Cardiac fibroblast (primary cell): ENCODE measurements at regions not wholly inside any gene's neighbourhood (a gene's known extent, or its start where the extent isn't known, plus 50 kb on each side); places are given as distances from the start of the nearest gene placed in this dataset.
A peak's percentile ranks its signal among the peaks of the same experiment; 100 is the strongest.
"Not testable (repeated sequence)": the region's sequence is repeated elsewhere in the genome, so short reads cannot be mapped to it uniquely, and the experiment has no call there.

Experiments used
- DNase-seq, 2 donors: peaks; one replicate each; pipeline versions ENCODE4 v3.0.0 to v3.0.0-alpha.2; 2010; ENCODE audit warnings: low read depth in 2 of 2
- H3K4me3 ChIP-seq, 2 donors: replicated peaks in 1 of 2; 1 replicate in 1 of 2; 2 replicates in 1 of 2; pipeline ENCODE4 v1.5.1; 2011; ENCODE audit warnings: low read depth in 2 of 2, low read length in 2 of 2, mild to moderate bottlenecking in 2 of 2, moderate library complexity in 1 of 2
- TF ChIP-seq, protein P1 (sequence below): IDR thresholded peaks from one replicate; pipeline ENCODE4 v1.5.1; 2011; ENCODE audit warnings: low read depth, mild to moderate bottlenecking, low read length, inconsistent platforms

DNA sequence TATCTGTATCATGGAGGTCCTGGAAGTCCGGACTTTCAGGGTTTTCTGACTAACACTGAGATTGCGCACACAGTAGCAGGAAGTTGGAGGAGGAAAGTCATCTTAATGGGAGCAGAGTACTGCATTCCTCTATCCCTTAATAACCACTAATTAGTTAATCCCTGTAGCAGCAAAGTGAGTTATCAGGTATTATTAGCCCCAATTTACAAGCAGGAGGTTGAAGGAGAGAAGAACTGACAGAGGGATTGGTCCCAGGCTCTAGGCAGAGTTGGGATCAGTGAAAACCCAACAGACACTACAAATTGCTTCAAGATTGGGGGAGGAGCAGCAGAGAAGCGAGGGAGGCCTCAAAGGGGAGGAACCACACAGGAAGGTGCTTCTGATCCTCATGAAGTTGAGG, 74.5 kb upstream of the XPA start:
- DNase-seq: no peak
- TF ChIP-seq, protein P1, sequence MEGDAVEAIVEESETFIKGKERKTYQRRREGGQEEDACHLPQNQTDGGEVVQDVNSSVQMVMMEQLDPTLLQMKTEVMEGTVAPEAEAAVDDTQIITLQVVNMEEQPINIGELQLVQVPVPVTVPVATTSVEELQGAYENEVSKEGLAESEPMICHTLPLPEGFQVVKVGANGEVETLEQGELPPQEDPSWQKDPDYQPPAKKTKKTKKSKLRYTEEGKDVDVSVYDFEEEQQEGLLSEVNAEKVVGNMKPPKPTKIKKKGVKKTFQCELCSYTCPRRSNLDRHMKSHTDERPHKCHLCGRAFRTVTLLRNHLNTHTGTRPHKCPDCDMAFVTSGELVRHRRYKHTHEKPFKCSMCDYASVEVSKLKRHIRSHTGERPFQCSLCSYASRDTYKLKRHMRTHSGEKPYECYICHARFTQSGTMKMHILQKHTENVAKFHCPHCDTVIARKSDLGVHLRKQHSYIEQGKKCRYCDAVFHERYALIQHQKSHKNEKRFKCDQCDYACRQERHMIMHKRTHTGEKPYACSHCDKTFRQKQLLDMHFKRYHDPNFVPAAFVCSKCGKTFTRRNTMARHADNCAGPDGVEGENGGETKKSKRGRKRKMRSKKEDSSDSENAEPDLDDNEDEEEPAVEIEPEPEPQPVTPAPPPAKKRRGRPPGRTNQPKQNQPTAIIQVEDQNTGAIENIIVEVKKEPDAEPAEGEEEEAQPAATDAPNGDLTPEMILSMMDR: no peak
- H3K4me3 ChIP-seq: no peak overlapping the region

DNA sequence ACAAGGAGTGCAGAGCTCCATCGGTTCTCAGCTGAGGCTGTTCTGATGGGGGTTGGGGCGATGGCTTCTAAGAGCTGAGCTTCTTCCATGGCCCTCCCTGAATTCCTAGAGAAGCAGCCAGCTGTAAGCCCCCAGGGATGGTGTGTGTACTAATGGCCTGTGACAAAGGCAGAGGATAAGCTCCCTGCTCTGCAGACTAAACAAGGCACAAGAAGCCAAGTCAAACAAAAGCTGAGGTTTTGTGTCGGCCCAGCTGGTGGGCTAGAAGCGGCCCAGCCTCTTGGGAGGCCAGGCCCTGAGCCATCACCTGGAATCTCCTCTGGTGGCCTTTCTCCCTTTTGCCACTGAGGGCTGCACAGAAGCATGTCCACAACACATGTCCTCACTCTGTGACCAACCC, 75.0 kb upstream of the XPA start:
- TF ChIP-seq, protein P1: no peak
- no peak overlapping the region for H3K4me3 ChIP-seq
- no peak for DNase-seq

DNA sequence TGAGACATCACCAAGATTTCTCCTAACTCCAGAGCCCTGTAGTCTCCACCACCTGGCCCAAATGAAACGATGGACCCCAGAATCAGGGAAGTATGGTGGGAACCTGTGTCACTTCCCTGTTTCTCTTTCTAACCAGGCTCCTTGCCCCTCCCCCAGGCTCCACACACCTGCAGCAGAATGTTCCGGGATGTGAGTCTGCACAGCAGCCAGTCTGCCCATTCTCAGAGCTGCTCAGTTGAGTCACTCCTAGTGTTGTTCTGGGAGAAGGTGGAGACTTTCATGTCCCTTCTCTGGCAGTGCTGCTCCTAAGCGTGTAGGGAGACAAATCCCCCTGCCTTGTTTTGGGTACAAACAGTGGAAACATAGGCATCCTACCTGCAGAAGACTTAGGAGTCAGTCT, 76.0 kb upstream of the XPA start:
- TF ChIP-seq, protein P1: no peak
- no peak overlapping the region for H3K4me3 ChIP-seq
- peak in 1 of 2 donors; percentile 14 for DNase-seq

DNA sequence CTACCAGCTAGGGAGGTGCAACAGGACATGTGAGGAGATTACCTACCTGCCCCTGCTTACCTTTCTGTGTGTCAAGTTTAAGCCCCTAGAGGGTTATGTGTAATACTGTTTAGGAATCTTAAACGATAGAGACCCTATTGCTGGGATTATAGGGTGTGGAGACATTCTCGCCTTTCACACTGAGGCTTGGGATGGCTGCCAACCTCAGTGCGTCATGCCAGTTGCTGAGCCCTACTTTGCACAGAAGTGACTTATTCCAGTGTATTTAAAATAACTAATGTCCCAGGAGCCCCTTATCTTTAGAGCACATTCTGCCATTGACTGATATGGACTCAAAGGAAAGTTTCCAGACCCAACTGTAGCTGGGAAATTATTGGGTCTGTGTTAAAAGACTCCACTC, 76.6 kb upstream of the XPA start:
- H3K4me3 ChIP-seq: no peak overlapping the region
- TF ChIP-seq, protein P1: no peak
- DNase-seq: peak; percentile 54 to 59

DNA sequence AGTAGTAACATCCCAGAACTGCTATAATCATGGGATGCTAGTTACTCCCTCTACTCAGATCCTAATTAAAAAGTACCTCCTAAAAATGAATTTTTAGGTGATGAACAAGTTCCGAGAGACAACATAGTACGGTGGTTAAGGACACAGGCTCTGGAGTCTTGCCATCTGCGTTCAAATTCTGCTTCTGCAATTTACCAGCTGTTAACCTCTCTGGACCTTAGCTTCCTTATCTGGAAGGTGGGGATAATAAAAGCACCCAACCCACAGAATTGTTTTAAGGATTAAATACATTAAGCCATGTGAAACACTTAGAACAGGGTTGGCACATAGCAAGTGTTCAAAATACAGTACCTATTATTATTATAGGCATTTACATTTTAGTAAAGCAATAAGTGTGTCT, 77.5 kb upstream of the XPA start:
- DNase-seq: no peak
- TF ChIP-seq, protein P1: no peak
- no peak overlapping the region for H3K4me3 ChIP-seq

DNA sequence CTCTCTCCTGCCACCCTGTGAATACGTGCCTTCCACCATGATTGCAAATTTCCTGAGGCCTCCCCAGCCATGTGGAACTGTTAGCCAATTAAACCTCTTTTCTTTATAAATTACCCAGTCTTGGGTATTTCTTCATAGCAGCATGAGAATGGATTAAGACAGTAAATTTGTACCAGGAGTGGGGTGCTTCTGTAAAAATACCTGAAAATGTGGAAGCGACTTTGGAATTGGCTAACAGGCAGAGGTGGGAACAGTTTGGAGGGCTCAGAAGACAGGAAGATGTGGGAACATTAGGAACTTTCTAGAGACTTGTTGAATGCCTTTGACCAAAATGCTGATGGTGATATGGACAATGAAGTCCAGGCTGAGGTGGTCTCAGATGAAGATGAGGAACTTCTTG, 74.3 kb upstream of the FOXE1 start:
- not testable (repeated sequence) for H3K4me3 ChIP-seq, DNase-seq

DNA sequence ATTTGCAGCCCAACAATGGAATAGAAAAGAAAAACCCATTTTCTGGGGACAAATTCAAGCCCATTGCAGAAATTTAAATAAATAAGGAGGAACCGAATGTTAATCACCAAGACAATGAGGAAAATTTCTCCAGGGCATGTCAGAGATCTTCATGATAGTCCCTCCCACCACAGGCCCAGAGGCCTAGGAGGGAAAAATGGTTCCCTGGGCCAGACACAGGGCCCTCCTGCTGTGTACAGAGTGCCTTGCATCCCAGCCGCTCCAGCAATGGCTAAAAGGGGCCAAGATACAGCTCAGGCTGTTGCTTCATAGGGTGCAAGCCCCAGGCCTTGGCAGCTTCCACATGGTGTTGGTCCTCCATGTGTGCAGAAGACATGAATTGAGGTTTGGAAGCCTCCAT, 73.4 kb upstream of the FOXE1 start:
- TF ChIP-seq, protein P1: no peak
- H3K4me3 ChIP-seq: no peak overlapping the region
- DNase-seq: no peak

DNA sequence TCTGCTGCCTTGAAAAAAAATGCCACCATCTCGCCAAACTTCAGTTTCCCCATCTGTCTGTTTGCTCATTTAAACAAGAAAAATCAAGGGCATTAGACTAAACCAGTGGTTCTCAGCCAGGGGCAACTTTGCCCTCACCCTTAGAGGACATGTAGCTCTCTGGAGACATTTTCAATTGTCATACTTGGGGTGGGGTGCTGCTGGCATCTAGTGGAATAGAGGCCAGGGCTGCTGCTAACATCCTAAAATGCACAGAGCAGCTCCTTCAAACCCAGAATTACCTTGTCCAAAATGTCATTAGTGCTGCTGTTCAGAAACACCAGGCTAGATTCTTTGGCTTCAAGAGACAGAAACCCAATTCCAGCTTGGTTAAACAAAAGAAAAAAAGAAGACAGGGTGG, 71.1 kb upstream of the FOXE1 start:
- no peak for DNase-seq
- TF ChIP-seq, protein P1: no peak
- H3K4me3 ChIP-seq: no peak overlapping the region
